ENCODE measurements at regions not wholly inside any gene's neighbourhood (a gene's known extent, or its start where the extent isn't known, plus 50 kb on each side); places are given as distances from the start of the nearest gene placed in this dataset.
"Not testable (repeated sequence)": the region's sequence is repeated elsewhere in the genome, so short reads cannot be mapped to it uniquely, and the experiment has no call there.

DNA sequence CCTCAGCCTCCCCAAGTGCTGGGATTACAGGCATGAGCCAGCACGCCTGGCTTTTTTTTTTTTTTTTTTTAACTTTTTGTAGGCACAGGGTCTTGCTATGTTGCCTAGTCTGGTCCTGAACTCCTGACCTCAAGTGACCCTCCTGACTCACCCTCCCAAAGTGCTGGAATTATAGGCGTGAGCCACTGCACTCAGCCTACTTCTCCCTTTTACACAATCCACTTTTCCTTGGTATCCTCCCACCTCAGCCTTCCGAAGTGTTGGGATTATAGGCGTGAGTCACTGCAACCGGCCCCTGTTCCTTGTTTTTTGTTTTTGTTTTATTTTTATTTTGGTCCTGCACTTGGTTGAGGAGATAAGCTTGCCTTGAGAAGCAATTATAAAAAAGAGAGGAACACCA lies 75.9 kb upstream of the KMT2C start:
- in situ Hi-C loops (cut with HindIII; ENCODE audit: low pct_unique_long_range_greater_than_20kb, low sequenced_read_pairs) = no loop called here
- DNase-seq (ENCODE audit: low read depth in 1 of 2, low spot score in 1 of 2) = no peak
- no peak for TF ChIP-seq JUND (IDR thresholded peaks at IDR 0.05; ENCODE audit: low read depth)

DNA sequence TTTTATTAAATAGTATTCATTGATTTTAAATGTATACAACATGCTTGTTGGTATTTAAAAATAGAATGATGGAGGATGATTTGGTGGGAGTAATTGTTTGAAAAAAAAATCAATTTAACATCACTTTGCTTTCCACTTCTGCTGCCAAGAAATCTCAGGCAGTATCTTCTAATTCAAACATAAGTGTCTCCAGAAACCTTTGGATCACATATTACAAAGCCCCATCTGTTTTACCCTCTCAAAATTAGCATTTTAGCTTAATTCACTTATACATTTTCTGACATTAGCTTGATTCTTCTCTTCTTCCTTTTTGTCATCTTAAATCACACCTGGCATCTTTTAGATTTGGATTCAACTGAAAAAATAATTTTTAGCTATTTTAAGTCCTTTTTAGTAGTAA lies 72.9 kb upstream of the KMT2C start:
- TF ChIP-seq JUND (IDR thresholded peaks at IDR 0.05; ENCODE audit: low read depth) = no peak
- in situ Hi-C loops (cut with HindIII; ENCODE audit: low pct_unique_long_range_greater_than_20kb, low sequenced_read_pairs) = no loop called here
- DNase-seq (ENCODE audit: low read depth in 1 of 2, low spot score in 1 of 2) = no peak

DNA sequence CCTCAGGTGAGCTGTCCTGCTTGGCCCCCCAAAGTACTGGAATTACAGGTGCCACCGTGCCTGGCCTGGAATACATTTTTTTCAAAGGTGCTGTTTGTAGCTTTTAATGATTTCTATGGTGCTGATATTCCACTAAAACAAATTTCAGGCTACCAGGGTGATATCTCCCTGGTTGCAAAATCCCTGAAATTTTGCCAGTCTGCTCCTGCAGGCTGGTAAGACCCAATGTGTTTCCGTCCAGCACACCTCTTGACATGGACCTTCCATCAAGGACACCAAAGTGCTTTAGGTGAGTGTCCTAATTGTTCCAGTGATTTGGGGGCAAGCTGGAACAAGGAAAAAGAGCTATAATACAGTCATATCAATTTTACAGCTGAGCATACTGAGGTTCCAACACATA lies 69.8 kb upstream of the KMT2C start:
- in situ Hi-C loops (cut with HindIII; ENCODE audit: low pct_unique_long_range_greater_than_20kb, low sequenced_read_pairs) = no loop called here
- DNase-seq (ENCODE audit: low read depth in 1 of 2, low spot score in 1 of 2) = no peak
- no peak for TF ChIP-seq JUND (IDR thresholded peaks at IDR 0.05; ENCODE audit: low read depth)

DNA sequence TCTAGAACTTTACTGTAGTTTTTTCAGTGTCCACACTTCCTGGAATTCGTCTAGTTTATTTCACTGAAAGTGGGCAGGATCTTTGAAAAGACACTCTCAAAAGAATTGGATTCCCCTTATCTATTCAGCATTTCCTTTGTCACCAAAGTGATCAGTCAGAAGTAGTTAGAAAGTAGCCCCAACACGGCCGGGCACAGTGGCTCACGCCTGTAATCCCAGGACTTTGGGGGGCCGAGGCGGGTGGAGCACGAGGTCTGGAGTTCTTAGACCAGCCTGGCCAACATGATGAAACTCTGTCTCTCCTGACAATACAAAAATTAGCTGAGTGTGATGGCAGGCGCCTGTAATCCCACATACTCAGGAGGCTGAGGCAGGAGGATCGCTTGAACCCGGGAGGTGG lies 69.0 kb upstream of the KMT2C start:
- DNase-seq (ENCODE audit: low read depth in 1 of 2, low spot score in 1 of 2) = no peak

DNA sequence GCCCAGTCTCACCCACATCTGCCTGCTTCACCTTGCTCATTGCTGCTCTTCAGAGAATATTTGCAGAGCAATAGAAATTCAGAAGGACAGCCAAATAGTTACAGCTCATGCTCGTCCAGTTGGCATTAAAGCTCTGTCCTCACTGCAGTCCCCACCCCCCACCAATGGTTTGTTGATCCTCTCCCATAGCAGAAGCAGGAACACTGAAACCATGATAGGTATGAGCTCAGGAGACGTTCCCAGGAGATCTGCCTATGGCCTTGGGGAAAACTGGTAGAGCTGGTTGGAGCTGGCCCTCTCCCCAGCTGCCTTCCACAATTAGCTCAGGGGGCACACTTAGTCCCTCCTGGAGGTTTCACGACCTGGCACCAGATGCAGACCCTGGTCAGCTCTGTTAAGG lies 68.6 kb upstream of the KMT2C start:
- in situ Hi-C loops (cut with HindIII; ENCODE audit: low pct_unique_long_range_greater_than_20kb, low sequenced_read_pairs) = no loop called here
- TF ChIP-seq JUND (IDR thresholded peaks at IDR 0.05; ENCODE audit: low read depth) = no peak
- peak; percentile 15 to 71 for DNase-seq (ENCODE audit: low read depth in 1 of 2, low spot score in 1 of 2)

More for the DNA sequence above, 69.0 kb upstream of the KMT2C start:
- no peak for TF ChIP-seq JUND (IDR thresholded peaks at IDR 0.05; ENCODE audit: low read depth)
- in situ Hi-C loops (cut with HindIII; ENCODE audit: low pct_unique_long_range_greater_than_20kb, low sequenced_read_pairs) = no loop called here

DNA sequence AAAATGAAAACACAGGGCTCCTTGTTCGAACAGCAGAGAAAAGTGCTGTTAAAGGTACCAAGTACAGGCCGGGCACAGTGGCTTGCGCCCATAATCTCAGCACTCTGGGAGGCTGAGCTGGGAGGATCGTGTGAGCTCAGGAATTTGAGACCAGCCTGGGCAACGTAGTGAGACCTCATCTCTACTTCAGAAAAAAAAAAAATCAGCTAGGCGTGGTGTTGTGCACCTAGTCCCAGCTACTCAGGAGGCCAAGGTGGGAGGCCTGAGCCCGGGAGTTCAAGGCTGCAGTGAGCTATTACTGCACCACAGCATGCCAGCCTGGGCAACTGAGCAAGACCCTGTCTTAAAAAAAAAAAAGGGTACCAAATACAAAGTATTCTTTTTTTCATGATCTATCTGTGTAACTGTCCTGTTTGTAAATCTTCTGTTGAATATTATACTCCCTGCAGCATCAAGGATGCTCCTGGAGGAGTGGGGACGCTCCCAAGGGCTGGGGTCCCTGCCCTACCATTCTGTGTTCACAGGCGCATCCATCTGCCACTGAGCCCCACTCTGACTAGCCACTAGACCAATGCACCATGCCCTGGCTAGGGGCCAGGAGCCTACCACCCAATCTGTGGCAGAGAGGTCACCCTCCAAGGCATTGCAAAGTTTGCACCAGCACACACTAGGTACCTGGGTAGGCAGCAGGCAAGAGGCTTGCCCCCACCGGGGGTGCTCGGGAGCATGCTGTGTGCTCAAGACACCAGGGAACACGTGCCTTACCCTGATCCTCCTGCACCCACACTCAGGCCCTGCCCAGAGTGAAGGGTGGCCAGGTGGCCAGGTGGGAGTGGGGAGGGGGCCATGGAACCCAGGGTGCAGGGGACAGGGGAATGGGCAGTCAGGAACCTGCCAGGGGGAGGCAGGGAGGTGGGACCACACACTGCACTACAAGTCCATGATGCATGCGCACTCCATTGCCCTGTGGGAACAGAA lies 67.3 kb upstream of the KMT2C start:
- in situ Hi-C loops (cut with HindIII; ENCODE audit: low pct_unique_long_range_greater_than_20kb, low sequenced_read_pairs) = no loop called here
- no peak for TF ChIP-seq JUND (IDR thresholded peaks at IDR 0.05; ENCODE audit: low read depth)
- no peak for DNase-seq (ENCODE audit: low read depth in 1 of 2, low spot score in 1 of 2)

DNA sequence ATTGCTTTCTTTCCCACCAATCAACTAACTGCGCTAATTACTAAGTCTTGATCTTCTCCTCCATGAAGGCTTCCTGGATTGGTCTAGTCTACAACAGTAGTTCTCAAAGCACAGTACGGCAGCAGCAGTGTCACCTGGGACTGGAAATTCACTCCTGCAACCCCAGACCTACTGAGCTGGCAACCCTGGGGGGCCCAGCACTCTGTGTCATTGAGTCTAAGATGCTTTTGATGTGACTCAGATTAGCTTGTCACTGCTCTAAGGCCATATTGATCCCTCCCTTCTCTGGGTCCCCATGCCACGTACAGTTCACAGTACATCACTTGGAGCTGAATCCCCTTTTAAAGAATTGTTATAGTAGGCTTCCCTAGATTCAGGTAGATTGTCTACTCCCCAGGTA lies 65.7 kb upstream of the KMT2C start:
- in situ Hi-C loops (cut with HindIII; ENCODE audit: low pct_unique_long_range_greater_than_20kb, low sequenced_read_pairs) = no loop called here
- DNase-seq (ENCODE audit: low read depth in 1 of 2, low spot score in 1 of 2) = no peak
- TF ChIP-seq JUND (IDR thresholded peaks at IDR 0.05; ENCODE audit: low read depth) = no peak

DNA sequence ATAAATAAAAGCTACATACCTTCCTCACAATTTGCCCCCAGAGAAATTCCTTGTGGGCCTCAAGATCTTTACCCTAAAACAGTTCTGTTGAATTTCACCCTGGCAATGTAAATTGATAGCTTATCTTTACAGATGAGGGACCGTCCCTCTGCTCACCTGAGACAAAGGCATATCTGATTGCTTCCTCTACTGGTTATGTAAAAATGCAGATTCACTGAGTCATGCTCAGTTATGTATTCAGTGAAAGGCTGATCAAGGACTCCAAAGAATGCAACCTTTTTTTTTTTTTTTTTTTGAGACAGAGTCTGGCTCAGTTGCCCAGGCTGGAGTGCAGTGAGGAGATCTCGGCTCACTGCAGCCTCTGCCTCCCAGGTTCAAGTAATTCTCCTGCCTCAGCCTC lies 64.2 kb upstream of the KMT2C start:
- in situ Hi-C loops (cut with HindIII; ENCODE audit: low pct_unique_long_range_greater_than_20kb, low sequenced_read_pairs); DNase-seq (ENCODE audit: low read depth in 1 of 2, low spot score in 1 of 2): not testable (repeated sequence)

DNA sequence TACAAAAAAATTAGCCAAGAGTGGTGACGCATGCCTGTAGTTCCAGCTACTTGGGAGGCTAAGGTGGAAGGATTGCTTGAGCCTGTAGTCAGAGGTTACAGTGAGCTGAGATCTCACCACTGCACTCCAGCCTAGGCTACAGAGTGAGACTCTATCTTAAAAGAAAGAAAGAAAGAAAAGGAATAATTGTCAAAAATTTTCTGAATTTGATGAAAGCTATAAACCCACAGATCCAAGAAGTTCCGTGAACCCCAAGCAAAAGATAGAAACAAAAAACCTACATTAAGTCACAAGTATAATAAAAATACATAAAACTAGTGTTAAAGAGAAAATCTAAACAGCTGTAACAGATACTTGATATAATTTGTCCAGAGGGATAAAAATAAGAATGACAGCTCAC lies 60.1 kb upstream of the KMT2C start:
- in situ Hi-C loops (cut with HindIII; ENCODE audit: low pct_unique_long_range_greater_than_20kb, low sequenced_read_pairs) = no loop called here
- TF ChIP-seq JUND (IDR thresholded peaks at IDR 0.05; ENCODE audit: low read depth) = no peak
- no peak for DNase-seq (ENCODE audit: low read depth in 1 of 2, low spot score in 1 of 2)

DNA sequence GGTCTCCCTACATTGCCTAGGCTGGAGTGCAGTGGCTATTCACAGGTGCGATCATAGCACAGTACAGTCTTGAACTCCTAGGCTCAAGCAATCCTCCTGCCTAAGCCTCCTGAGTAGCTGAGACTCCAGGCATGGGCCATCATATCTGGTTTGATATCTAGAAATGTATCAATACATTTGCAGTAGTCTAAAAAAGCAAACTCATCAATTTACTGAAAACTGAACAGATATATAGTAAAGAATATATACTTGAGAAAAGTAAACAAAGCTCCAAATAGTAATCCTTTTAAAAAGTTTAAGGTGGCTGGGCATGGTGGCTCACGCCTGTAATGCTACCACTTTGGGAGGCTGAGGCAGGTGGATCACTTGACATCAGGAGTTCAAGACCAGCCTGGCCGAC lies 57.1 kb upstream of the KMT2C start:
- DNase-seq (ENCODE audit: low read depth in 1 of 2, low spot score in 1 of 2) = no peak
- TF ChIP-seq JUND (IDR thresholded peaks at IDR 0.05; ENCODE audit: low read depth) = no peak
- in situ Hi-C loops (cut with HindIII; ENCODE audit: low pct_unique_long_range_greater_than_20kb, low sequenced_read_pairs) = no loop called here

DNA sequence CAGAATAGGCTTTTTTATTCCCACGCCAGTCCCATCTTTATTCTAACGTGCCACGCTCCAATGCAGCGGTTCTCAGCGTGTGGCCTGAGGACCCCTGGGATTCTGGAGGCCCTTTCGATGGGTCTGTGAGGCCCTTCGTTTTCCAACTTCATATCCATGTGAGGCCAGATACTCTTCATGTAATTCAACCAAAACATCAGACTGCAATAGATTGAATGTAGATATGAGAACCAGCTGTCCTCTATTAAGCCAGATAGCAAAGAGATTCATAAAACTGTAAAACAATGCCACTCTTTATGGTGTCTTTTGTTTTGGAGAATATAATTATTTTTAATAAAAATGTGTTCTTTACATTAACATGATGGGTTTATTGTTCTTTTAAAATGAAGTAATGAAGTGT lies 53.2 kb upstream of the KMT2C start:
- in situ Hi-C loops (cut with HindIII; ENCODE audit: low pct_unique_long_range_greater_than_20kb, low sequenced_read_pairs) = no loop called here
- DNase-seq (ENCODE audit: low read depth in 1 of 2, low spot score in 1 of 2) = no peak
- TF ChIP-seq JUND (IDR thresholded peaks at IDR 0.05; ENCODE audit: low read depth) = no peak

DNA sequence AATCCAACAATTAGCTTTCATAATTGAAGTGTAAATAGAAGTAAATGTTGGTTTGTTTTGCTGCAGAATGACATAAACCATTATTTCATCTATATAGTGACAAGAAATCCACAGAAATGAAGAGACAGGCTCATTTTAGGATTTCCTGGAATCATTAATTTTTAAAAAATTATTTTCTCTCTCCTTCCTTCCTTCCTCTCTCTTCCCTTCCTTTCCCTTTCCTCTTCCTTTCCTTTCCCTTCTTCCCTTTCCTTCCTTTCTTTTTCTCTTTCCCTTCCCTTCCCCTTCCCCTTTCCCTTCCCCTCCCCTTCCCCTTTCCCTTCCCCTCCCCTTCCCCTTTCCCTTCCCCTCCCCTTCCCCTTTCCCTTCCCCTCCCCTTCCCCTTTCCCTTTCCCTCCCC lies 51.2 kb upstream of the KMT2C start:
- DNase-seq (ENCODE audit: low read depth in 1 of 2, low spot score in 1 of 2) = no peak
- in situ Hi-C loops (cut with HindIII; ENCODE audit: low pct_unique_long_range_greater_than_20kb, low sequenced_read_pairs) = no loop called here
- no peak for TF ChIP-seq JUND (IDR thresholded peaks at IDR 0.05; ENCODE audit: low read depth)

DNA sequence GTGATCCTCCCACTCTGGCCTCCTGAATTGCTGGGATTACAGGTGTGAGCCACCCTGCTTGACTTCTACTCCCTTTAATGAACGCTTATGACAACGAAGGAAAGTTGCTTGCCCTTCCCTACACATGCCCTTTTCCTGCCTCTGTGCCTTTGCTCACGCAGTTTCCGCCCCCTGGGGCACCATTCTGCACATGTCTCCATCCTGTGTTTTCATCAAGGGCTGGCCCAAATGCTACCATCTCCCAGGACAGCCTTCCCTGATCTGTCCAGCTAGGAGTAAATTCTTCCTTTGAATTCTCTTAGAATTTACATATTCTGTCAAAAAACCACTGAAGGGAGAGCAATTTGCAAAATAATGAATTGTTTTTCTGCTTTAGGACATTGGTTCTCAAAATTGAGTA lies 50.0 kb upstream of the KMT2C start:
- TF ChIP-seq JUND (IDR thresholded peaks at IDR 0.05; ENCODE audit: low read depth) = no peak
- DNase-seq (ENCODE audit: low read depth in 1 of 2, low spot score in 1 of 2) = no peak
- in situ Hi-C loops (cut with HindIII; ENCODE audit: low pct_unique_long_range_greater_than_20kb, low sequenced_read_pairs) = no loop called here

All from T47D (cell line).